Adrenal gland (tissue), 5 donors: ENCODE measurements at regions not wholly inside any gene's neighbourhood (a gene's known extent, or its start where the extent isn't known, plus 50 kb on each side); places are given as distances from the start of the nearest gene placed in this dataset.

Experiments used
- CTCF ChIP-seq, 6 experiments: fragments of 450-650 bp in 4 of 6; fragments of 200-600 bp in 2 of 6; sonication (generic) in 1 of 6; IDR thresholded peaks; 1 replicate in 5 of 6; 2 replicates in 1 of 6; pipeline versions ENCODE4 v1.5.1 to v1.8.0; 2016 to 2021; ENCODE audit warnings: antibody characterized with exemption in 6 of 6, mild to moderate bottlenecking in 2 of 6, moderate library complexity in 1 of 6
- POLR2A ChIP-seq, 2 donors: fragments of 450-650 bp; IDR thresholded peaks; one replicate each; pipeline ENCODE4 v1.6.1; 2017; ENCODE audit warnings: antibody characterized with exemption in 2 of 2, mild to moderate bottlenecking in 2 of 2, moderate library complexity in 1 of 2
- donor health status: DM: no; HTN: no; CAD: no.

- TF ChIP-seq POLR2A (IDR thresholded peaks at IDR 0.05) (no peak), CTCF (IDR thresholded peaks at IDR 0.05) (no peak)
Measured at GRCh38 chr13:89812856-89813255, 1534.6 kb upstream of the MIR17HG start.
